NOMO-1 treated with DMSO at 0.1 percent for 48 hours (cell line): ENCODE measurements at regions not wholly inside any gene's neighbourhood (a gene's known extent, or its start where the extent isn't known, plus 50 kb on each side); places are given as distances from the start of the nearest gene placed in this dataset.

ENCODE experiments used
- DNase-seq: peaks from one replicate; lab custom pipeline; 2025; ENCODE audit not compliant: unreplicated experiment; lab: John Stamatoyannopoulos, UW

- no peak for DNase-seq
Measured at GRCh38 chr5:42338136-42338535, 85.1 kb upstream of the GHR start.

GRCh38 chr5:42349163-42349562 lies 74.1 kb upstream of the GHR start:
- no peak for DNase-seq

- DNase-seq: no peak
Measured at GRCh38 chr5:42351956-42352355, 71.3 kb upstream of the GHR start.

GRCh38 chr5:42360056-42360455 lies 63.2 kb upstream of the GHR start:
- no peak for DNase-seq

- DNase-seq: no peak
Measured at GRCh38 chr5:42360616-42361314, 62.5 kb upstream of the GHR start.

- DNase-seq: no peak
Measured at GRCh38 chr5:42361315-42361688, 61.9 kb upstream of the GHR start.

- DNase-seq: no peak
Measured at GRCh38 chr5:42366051-42366450, 57.2 kb upstream of the GHR start.
